HG03039 (cell line): ENCODE measurements at regions not wholly inside any gene's neighbourhood (a gene's known extent, or its start where the extent isn't known, plus 50 kb on each side); places are given as distances from the start of the nearest gene placed in this dataset.
"Not testable (repeated sequence)": the region's sequence is repeated elsewhere in the genome, so short reads cannot be mapped to it uniquely, and the experiment has no call there.

Source experiments
- ATAC-seq: cut with Tn5 transposase; IDR thresholded peaks from one replicate; pipeline ENCODE4 v1.9.1; 2021; ENCODE audit warnings: mild to moderate bottlenecking, moderate library complexity; ENCODE audit not compliant: unreplicated experiment

- ATAC-seq: no peak
Measured at GRCh38 chr4:189832528-189832927, 108.1 kb upstream of the FRG1 start.

DNA sequence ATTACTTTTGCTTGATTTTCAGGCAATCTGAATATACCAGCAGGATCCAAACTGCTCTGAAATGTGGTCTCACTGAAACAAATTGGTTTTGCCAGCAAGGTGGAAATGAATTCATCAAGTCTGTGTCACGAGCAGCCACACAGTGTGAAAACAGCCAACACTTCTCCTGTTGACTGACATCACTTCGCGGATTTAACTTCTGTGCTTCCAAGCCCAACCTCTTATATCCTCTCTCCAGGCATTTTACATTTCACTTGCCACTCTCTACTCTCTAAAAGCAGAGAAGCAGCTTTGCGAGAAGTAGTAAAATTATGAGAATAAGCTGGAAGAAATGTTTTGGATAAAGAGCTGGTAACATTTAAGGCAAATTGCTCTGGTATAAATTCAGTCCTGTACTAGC, 106.1 kb upstream of the FRG1 start:
- no peak for ATAC-seq

- ATAC-seq: no peak
Measured at GRCh38 chr4:189835505-189835904, 105.2 kb upstream of the FRG1 start.

- ATAC-seq: no peak
Measured at GRCh38 chr4:189837471-189837870, 103.2 kb upstream of the FRG1 start.

- ATAC-seq: no peak
Measured at GRCh38 chr4:189838821-189839497, 101.7 kb upstream of the FRG1 start.

DNA sequence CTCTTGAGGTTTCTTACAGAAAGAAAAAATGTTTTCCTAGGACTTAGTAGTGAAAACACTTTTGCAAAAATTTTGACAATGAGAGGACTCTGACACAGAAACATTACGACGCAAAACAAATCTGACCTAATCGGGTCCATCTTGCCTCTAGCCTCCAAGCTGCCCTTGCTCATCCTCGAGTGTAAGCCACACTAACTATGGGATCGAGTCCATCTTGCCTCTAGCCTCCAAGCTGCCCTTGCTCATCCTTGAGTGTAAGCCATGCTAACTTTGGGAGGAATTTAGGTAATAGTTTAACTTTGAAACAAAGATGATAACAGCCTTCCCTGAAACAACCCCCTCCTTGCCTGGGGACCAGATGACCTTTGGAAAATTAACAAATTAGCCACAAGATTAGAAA, 100.3 kb upstream of the FRG1 start:
- no peak for ATAC-seq

GRCh38 chr4:189843413-189844009, 97.2 kb upstream of the FRG1 start:
- no peak for ATAC-seq

- no peak for ATAC-seq
Measured at GRCh38 chr4:189845145-189845846, 95.4 kb upstream of the FRG1 start.

DNA sequence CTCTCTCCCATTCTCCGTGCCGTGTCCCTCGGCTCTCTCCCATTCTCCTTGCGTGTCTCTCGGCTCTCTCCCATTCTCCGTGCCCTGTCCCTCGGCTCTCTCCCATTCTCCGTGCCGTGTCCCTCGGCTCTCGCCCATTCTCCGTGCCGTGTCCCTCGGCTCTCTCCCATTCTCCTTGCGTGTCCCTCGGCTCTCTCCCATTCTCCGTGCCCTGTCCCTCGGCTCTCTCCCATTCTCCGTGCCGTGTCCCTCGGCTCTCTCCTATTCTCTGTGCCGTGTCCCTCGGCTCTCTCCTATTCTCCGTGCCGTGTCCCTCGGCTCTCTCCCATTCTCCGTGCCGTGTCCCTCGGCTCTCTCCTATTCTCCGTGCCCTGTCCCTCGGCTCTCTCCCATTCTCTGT, 94.6 kb upstream of the FRG1 start:
- not testable (repeated sequence) for ATAC-seq

GRCh38 chr4:189846608-189847007, 94.1 kb upstream of the FRG1 start:
- not testable (repeated sequence) for ATAC-seq

- ATAC-seq: not testable (repeated sequence)
Measured at GRCh38 chr4:189848672-189849071, 92.0 kb upstream of the FRG1 start.

- ATAC-seq: no peak
Measured at GRCh38 chr4:189850239-189850856, 90.3 kb upstream of the FRG1 start.

DNA sequence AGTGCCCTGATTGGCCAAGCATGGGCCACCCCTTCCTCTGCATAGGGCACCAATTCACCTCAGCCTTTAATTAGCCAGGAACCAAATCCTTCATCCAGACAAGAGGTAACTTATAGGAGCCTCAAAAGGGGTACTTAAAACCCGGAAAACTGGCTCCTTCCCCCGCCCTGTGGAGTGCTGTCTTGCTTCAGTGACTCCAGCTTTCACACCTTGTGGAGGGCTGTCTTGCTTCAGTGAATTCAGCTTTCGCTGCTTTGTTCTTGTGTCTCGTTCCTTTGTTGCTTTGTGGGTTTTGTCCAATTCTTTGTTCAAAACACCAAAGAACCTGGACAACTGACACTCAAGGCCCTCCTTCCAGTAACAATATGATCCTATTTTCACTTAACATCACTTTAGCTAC, 82.2 kb upstream of the FRG1 start:
- no peak for ATAC-seq

GRCh38 chr4:189861101-189861500, 79.6 kb upstream of the FRG1 start:
- ATAC-seq: no peak

GRCh38 chr4:189869236-189869635, 71.4 kb upstream of the FRG1 start:
- ATAC-seq: no peak

DNA sequence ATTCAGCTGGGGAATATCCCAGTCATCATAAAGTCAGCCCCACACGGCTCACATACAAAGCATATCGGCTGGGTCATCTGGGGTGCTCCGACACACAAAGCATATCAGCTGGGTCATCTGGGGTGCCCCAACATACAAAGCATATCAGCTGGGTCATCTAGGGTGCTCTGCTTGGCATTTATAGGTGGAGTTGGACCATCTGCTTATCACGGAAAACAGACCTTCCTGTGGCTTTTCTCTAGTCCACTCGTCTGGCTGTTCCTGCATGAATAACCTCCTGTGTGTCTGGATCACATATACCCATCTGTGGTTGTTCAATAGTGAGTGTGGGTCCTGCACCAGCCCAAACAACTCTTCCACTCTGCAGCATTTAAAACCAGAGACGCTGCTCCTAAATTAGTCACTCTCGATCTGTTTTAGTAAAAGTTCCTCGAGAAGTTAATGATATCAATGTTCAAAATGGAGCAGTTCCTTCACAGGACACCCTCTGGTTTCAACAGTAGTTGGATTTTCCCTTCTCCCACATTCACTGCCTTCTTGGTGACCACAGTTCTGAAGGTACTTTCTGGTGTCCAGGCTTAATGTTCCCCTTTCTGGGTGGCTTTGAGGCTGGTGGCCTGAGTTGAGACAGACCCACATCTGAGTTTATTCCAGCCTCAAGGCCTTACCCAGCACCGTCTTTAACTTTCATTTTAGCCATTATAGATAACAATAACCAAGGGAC, 70.0 kb upstream of the FRG1 start:
- ATAC-seq: no peak

DNA sequence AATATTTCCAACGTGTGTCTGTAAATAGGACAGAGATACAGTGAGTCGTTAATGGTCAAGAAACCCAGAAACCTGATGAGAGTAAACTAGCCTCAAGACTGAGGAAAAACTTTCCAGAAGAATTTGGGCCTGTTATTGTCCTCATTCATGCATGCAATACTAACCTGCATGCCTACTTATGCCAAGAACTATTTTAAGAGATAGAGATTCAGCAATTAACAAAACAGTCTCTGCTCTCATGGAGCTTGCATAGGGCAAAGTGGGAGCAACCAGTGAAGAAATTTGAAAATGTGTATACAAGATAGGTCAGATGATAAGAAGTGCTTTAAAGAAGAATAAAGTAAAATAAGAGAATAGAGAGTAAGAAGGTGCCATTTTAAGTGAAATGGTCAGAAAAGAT, 66.1 kb upstream of the FRG1 start:
- no peak for ATAC-seq

- ATAC-seq: peak; percentile 61
Measured at GRCh38 chr4:189881190-189881589, 59.5 kb upstream of the FRG1 start.

- ATAC-seq: not testable (repeated sequence)
Measured at GRCh38 chr4:189888407-189888806, 52.3 kb upstream of the FRG1 start.
